ENCODE measurements at regions not wholly inside any gene's neighbourhood (a gene's known extent, or its start where the extent isn't known, plus 50 kb on each side); places are given as distances from the start of the nearest gene placed in this dataset.
"Not testable (repeated sequence)": the region's sequence is repeated elsewhere in the genome, so short reads cannot be mapped to it uniquely, and the experiment has no call there.

DNA sequence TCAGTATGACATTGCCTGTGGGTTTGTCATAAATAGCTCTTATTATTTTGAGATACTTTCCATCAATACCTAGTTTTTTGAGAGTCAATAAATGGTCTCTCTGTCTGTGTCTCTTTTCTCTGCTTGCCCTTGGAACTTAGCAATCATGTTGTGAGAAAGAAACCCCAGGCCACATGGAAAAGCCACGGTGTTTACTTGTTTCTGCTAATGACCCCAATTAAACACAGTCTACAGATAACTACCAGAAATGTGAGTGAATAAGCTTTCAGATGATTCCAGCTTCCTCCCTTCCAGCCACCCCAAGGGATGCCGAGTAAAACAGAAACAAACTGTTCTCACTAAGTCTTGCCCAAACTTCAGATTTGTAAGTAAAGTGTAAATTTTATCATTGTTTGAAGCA lies 584.9 kb downstream of the MAT2B start:
- FAIRE-seq (no peak), DNase-seq (ENCODE audit: low spot score) (no peak)

- no peak for FAIRE-seq
- DNase-seq (ENCODE audit: low spot score), result no peak
Observed at GRCh38 chr5:164091836-164092235, 586.4 kb downstream of the MAT2B start.

GRCh38 chr5:164094291-164094690 lies 588.9 kb downstream of the MAT2B start:
- DNase-seq (ENCODE audit: low spot score) (no peak), FAIRE-seq (no peak)

DNA sequence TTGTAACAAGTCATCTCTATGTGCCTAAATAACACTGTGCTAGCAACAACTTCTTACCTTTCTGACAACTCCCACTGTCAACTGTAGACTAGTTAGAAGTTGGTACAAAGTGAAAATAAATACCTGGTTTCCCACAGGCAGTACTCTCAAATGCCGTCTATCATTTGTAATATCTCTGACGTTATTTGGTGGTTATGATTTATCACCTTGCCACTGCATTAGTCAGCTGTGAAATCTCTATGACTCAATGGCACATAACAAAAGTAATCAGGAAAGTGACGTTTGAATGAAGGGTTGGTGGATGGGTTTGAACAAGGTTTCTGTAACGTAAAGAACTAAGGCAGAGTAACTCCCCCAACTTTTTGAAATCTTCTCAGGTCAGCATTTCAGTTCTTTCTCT lies 592.3 kb downstream of the MAT2B start:
- FAIRE-seq (no peak), DNase-seq (ENCODE audit: low spot score) (peak; percentile 37)

DNA sequence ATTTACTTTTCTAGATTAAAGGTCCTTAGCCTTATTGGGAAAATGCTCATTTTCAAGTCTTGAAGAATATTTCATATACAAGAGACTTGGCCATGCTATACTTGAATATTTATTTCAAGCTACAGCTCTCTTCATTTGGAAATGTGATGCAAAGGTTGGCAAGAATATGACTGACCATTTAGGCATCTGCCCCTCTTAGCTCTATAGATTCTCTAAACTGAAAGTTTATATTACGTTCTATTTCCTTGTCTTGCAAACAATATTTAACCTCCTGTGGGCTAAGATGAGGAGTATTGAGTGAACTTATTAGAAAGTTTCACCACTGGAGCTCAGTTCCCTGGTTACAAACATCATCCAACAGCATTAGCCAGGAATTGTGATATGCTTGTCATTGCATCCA lies 593.1 kb downstream of the MAT2B start:
- no peak for FAIRE-seq
- DNase-seq (ENCODE audit: low spot score), result no peak

DNA sequence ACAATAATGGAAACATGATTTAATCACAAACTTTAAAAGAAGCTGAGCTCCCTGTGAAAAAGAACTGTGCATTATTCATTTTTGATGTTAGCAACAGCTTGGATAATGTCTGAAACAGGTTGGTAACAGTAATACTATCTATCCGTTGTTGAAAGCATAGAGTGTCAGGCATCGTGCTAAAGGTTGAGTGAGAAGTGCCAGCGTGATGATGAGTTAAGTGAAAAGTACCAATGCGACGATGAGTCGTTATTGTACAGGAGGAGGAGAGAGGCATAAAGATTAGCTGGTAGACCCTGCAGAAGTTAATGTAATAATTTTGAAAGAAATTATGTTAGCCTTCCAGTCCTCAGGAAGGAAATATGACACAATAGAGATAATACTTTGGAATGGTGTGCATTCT lies 593.6 kb downstream of the MAT2B start:
- no peak for FAIRE-seq
- no peak for DNase-seq (ENCODE audit: low spot score)

GRCh38 chr5:164115420-164115819 lies 610.0 kb downstream of the MAT2B start:
- FAIRE-seq (no peak), DNase-seq (ENCODE audit: low spot score) (no peak)

DNA sequence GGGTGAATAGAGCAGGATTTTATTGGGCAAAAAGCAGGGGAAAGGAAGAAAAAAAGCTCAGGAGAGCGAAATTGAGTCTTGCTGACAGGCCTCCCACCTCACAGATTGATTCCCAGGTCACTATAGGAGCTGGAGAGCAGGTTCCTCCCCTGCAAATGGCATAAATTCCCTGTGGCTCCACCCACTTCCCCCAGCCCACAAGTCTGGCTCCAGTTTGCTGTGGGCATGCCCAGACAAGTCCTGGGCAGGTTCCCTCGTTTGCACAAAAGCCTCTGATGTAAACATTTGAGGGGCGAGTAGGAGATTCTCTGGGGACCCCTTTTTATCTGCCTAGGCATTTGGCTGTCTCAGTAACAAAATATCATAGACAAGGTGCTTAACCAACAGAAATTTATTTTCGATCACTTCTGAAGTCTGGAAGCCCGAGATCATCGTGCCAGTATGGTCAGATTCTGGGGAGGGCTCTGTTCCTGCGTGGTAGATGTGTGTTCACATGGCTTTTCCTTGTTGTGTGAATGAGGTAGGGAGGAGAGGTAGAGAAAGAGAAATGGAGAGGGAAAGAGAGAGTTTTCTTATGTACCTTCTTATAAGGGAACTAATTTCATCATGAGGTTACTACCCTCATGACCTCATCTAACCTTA lies 614.5 kb downstream of the MAT2B start:
- DNase-seq (ENCODE audit: low spot score), result peak; percentile 18
- no peak for FAIRE-seq

DNA sequence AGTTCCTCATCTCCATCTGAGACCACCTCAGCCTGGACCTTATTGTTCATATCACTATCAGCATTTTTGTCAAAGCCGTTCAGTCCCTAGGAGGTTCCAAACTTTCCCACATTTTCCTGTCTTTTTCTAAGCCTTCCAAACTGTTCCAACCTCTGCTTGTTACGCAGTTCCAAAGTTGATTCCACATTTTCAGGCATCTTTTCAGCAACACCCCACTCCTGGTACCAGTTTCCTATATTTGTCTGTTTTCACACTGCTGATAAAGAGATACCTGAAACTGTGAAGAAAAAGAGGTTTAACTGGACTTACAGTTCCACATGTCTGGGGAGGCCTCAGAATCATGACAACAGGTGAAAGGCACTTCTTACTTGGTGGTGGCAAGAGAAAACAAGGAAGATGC lies 622.1 kb downstream of the MAT2B start:
- no peak for FAIRE-seq
- DNase-seq (ENCODE audit: low spot score), result no peak

- DNase-seq (ENCODE audit: low spot score) (no peak), FAIRE-seq (no peak)
Observed at GRCh38 chr5:164132358-164132757, 626.9 kb downstream of the MAT2B start.

DNA sequence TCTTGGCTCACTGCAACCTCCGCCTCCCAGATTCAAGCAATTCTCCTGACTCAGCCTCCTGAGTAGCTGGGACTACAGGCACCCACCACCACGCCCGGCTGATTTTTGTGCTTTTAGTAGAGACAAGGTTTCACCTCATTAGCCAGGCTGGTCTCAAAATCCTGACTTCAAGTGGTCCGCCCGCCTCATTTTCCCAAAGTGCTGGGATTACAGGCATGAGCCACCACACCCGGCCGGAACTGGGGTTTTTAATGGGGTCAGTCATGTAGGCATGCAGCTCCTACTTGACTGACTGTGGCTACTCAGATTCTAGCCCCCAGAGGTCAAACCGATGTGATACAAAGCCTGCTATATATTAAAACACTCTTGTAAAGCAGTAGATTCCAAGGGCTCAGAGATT lies 631.7 kb downstream of the MAT2B start:
- no peak for FAIRE-seq
- DNase-seq (ENCODE audit: low spot score), result no peak

GRCh38 chr5:164139423-164139822 lies 634.0 kb downstream of the MAT2B start:
- no peak for FAIRE-seq
- DNase-seq (ENCODE audit: low spot score), result no peak

- DNase-seq (ENCODE audit: low spot score) (no peak), FAIRE-seq (no peak)
Observed at GRCh38 chr5:164145458-164145857, 640.0 kb downstream of the MAT2B start.

DNA sequence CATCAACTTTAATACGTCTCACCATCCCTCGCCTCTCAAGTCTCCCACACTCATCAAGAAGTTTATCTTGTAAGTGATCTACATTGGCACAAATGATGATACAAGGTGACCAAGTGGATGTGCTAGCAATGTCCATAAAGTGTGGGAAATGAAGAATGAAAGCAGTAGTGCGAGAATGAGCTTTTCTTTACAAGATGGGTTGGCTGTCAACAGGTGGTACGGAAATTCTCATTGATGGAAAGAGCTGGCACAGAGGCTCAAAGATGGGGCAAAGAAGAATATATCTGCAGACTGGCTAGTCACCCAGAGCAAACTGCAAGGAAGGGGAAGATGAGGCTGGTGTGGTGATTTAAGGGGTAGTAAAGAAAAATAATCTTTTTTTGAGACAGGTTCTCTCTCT lies 640.8 kb downstream of the MAT2B start:
- DNase-seq (ENCODE audit: low spot score) (no peak), FAIRE-seq (no peak)

- no peak for DNase-seq (ENCODE audit: low spot score)
Observed at GRCh38 chr5:164148292-164148691, 642.9 kb downstream of the MAT2B start.

GRCh38 chr5:164152539-164152938 lies 647.1 kb downstream of the MAT2B start:
- FAIRE-seq; DNase-seq (ENCODE audit: low spot score): not testable (repeated sequence)

More at GRCh38 chr5:164148292-164148691, 642.9 kb downstream of the MAT2B start:
- no peak for FAIRE-seq

- FAIRE-seq, result no peak
- no peak for DNase-seq (ENCODE audit: low spot score)
Observed at GRCh38 chr5:164153469-164154172, 648.2 kb downstream of the MAT2B start.

GRCh38 chr5:164170814-164171213 lies 665.4 kb downstream of the MAT2B start:
- no peak for FAIRE-seq

DNA sequence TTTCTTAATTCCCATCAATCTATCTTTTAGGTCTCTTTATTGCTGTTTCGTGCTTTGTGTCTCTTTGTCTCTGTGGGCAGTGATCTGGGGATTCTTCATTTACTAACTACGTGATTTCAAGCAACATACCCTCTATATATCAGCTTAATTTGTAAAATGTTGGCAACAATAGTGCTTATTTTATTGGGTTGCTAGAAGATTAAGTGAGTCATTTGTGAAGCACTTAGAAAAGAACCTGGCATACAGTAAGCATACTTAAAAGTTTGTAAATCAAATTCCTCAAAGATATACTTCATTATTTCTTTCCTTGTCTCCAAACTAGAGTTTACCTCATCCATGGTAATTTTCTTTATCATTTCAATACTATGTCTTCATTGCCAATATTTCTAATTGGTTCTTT lies 669.7 kb downstream of the MAT2B start:
- no peak for DNase-seq (ENCODE audit: low spot score)
- no peak for FAIRE-seq

More at GRCh38 chr5:164170814-164171213, 665.4 kb downstream of the MAT2B start:
- DNase-seq (ENCODE audit: low spot score), result no peak

DNA sequence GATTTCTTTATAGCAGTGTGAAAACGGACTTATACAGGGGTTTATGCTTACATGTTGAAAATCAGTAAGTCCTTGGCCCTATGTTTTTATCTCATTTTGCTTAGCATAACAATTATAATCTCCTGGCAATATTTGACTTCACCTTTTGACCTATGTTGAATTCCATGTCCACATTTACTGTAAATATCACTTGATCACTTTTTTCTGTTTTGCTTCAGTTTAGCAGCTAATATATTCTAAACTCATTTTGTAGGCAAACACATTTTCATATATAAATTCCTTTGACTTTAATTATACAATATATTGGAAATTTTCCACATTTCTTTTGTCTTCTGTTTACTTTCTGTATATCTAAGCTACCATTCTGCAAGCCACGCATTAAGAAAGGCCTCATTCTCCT lies 674.0 kb downstream of the MAT2B start:
- FAIRE-seq (no peak), DNase-seq (ENCODE audit: low spot score) (no peak)

DNA sequence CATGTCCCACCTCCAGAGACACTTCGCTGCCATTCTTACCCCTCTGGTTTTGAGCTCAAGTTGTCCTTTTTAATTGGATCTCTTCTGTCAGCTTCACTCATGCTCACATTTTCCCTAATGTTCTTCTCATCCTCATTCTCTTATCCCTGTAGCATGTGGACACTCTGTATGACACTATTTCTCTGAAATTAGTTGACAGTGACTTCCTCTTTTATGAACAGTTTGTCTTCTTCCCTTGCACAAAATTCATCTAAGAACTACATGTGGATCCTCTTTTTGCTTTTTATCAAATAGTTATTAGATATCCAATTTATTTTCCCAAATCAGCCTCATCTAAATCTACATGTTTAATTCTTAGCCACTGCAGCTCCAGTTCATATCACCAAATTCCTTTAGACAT lies 676.2 kb downstream of the MAT2B start:
- no peak for DNase-seq (ENCODE audit: low spot score)
- no peak for FAIRE-seq

GRCh38 chr5:164184158-164184557 lies 678.7 kb downstream of the MAT2B start:
- no peak for DNase-seq (ENCODE audit: low spot score)
- no peak for FAIRE-seq

DNA sequence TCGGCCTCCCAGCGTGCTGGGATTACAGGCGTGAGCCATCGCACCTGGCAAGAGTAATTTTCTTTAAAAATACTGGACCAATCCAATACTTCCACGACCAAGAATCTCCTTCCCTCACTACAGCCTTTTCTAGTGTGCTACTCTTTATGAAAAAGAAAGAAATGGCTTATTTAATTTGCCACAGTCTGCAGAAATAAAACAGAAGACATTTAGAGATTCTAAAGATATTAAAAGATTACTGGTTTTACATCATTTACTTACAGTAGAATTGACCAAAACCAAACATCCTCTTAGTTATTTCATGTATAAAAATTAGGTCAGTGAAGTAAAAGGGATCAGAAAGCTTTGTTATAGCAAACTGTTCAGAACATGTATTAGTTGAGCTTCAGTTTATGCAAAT lies 679.6 kb downstream of the MAT2B start:
- DNase-seq (ENCODE audit: low spot score) (no peak), FAIRE-seq (no peak)

Data from RCC 7860 (cell line).